HG02798 (cell line): ENCODE measurements at regions not wholly inside any gene's neighbourhood (a gene's known extent, or its start where the extent isn't known, plus 50 kb on each side); places are given as distances from the start of the nearest gene placed in this dataset.
"Not testable (repeated sequence)": the region's sequence is repeated elsewhere in the genome, so short reads cannot be mapped to it uniquely, and the experiment has no call there.

ENCODE experiments used
- ATAC-seq: cut with Tn5 transposase; IDR thresholded peaks from one replicate; pipeline ENCODE4 v1.9.1; 2021; ENCODE audit warnings: mild to moderate bottlenecking; ENCODE audit not compliant: unreplicated experiment, poor library complexity

- ATAC-seq, result no peak
These were observed 60.3 kb downstream of the EOMES start for GRCh38 chr3:27661797-27662196.

- ATAC-seq, result peak; percentile 75
These were observed 62.7 kb downstream of the EOMES start for GRCh38 chr3:27659279-27660021.

GRCh38 chr3:27658741-27659140 is 63.4 kb downstream of the EOMES start:
- no peak for ATAC-seq

- ATAC-seq, result no peak
These were observed 64.3 kb downstream of the EOMES start for GRCh38 chr3:27657871-27658270.

- no peak for ATAC-seq
These were observed 64.7 kb downstream of the EOMES start for GRCh38 chr3:27657404-27657803.

GRCh38 chr3:27656790-27657189 is 65.3 kb downstream of the EOMES start:
- ATAC-seq, result no peak

- no peak for ATAC-seq
These were observed 66.6 kb downstream of the EOMES start for GRCh38 chr3:27655547-27655946.

- ATAC-seq, result no peak
These were observed 68.1 kb downstream of the EOMES start for GRCh38 chr3:27653803-27654558.

GRCh38 chr3:27649277-27649676 is 72.8 kb downstream of the EOMES start:
- ATAC-seq, result no peak

GRCh38 chr3:27646896-27647295 is 75.2 kb downstream of the EOMES start:
- no peak for ATAC-seq

GRCh38 chr3:27644941-27645340 is 77.2 kb downstream of the EOMES start:
- no peak for ATAC-seq

GRCh38 chr3:27643355-27643754 is 78.8 kb downstream of the EOMES start:
- ATAC-seq, result no peak

GRCh38 chr3:27642796-27643195 is 79.3 kb downstream of the EOMES start:
- ATAC-seq, result no peak

GRCh38 chr3:27641888-27642601 is 80.1 kb downstream of the EOMES start:
- ATAC-seq, result no peak

- ATAC-seq, result no peak
These were observed 80.8 kb downstream of the EOMES start for GRCh38 chr3:27641271-27641800.

GRCh38 chr3:27639271-27639670 is 82.9 kb downstream of the EOMES start:
- no peak for ATAC-seq

GRCh38 chr3:27638594-27638993 is 83.5 kb downstream of the EOMES start:
- ATAC-seq, result no peak

- ATAC-seq, result no peak
These were observed 84.7 kb downstream of the EOMES start for GRCh38 chr3:27637346-27637995.

- ATAC-seq, result not testable (repeated sequence)
These were observed 87.1 kb downstream of the EOMES start for GRCh38 chr3:27635006-27635405.

GRCh38 chr3:27633224-27633545 is 88.9 kb downstream of the EOMES start:
- ATAC-seq, result peak; percentile 18
